GM12878 (cell line): ENCODE measurements at regions not wholly inside any gene's neighbourhood (a gene's known extent, or its start where the extent isn't known, plus 50 kb on each side); places are given as distances from the start of the nearest gene placed in this dataset.
A peak's percentile ranks its signal among the peaks of the same experiment; 100 is the strongest.

Experiments
- ATAC-seq: fragments of 200-7000 bp; cut with Tn5 transposase; 3 replicates; pipeline ENCODE4 v1.9.1; 2020; ENCODE audit warnings: mild to moderate bottlenecking, moderate library complexity
- BruUV-seq: library from RNA; stranded (reverse); fragments of 400-500 nt; replicated peaks from 2 replicates; lab custom pipeline; 2021; lab: Mats Ljungman, UMichigan
- CTCF ChIA-PET: fragments of 300-600 bp; sonication (Branson Sonifier 250); formaldehyde crosslinking; extraction: SDS; loops from one replicate; lab custom pipeline; 2021; ENCODE audit warnings: inconsistent platforms; lab: Yijun Ruan, JAX
- POLR2A ChIA-PET: fragments of 350-600 bp; formaldehyde crosslinking; extraction: SDS; loops from one replicate; lab custom pipeline; 2021; ENCODE audit warnings: inconsistent platforms; lab: Charles Lee
- RAD21 ChIA-PET: fragments of 300-600 bp; sonication (Branson Sonifier 250); formaldehyde crosslinking; loops from one replicate; lab custom pipeline; 2023; ENCODE audit warnings: antibody characterized with exemption; ENCODE audit not compliant: unreplicated experiment; lab: Charles Lee
- SMC1A ChIA-PET: fragments of 300-600 bp; sonication (Branson Sonifier 250); formaldehyde crosslinking; loops from one replicate; lab custom pipeline; 2023; ENCODE audit not compliant: unreplicated experiment, uncharacterized antibody; lab: Charles Lee
- DNase-seq: peaks from one replicate; pipeline ENCODE4 v3.0.0-alpha.2; 2011; ENCODE audit warnings: low read depth, low spot score
- FAIRE-seq: peaks from 3 replicates; lab custom pipeline; 2011; peaks lifted over from hg19 to GRCh38; lab: Jason Lieb, UNC
- H2AFZ ChIP-seq: 2 replicates; pipeline ENCODE4 v1.6.0; 2011; ENCODE audit warnings: low read depth, low read length, control low read depth; ENCODE audit not compliant: control insufficient read depth
- H3K27ac ChIP-seq: 2 replicates; pipeline ENCODE4 v1.5.1; 2011; ENCODE audit warnings: control low read depth; ENCODE audit not compliant: control insufficient read depth, insufficient read depth
- H3K27me3 ChIP-seq, 2 experiments: replicated peaks in 1 of 2; 2 replicates each; pipeline versions ENCODE4 v1.6.0 to v1.6.1; 2011; ENCODE audit warnings: low read length in 1 of 2; ENCODE audit not compliant: control insufficient read depth in 2 of 2, insufficient read depth in 2 of 2
- H3K36me3 ChIP-seq, 2 experiments: 2 replicates each; pipeline ENCODE4 v1.5.1; 2011; ENCODE audit warnings: low read length in 1 of 2; ENCODE audit not compliant: control insufficient read depth in 2 of 2, insufficient read depth in 2 of 2
- H3K4me1 ChIP-seq: 2 replicates; pipeline ENCODE4 v1.6.1; 2011; ENCODE audit warnings: mild to moderate bottlenecking, low read length, moderate library complexity, mixed read lengths; ENCODE audit not compliant: control insufficient read depth, insufficient read depth
- H3K4me2 ChIP-seq: 2 replicates; pipeline ENCODE4 v1.6.0; 2011; ENCODE audit warnings: control low read depth; ENCODE audit not compliant: control insufficient read depth, insufficient read depth
- H3K4me3 ChIP-seq: fragments of 200-600 bp; sonication (generic); 2 replicates; pipeline ENCODE4 v1.5.1; 2016
- H3K79me2 ChIP-seq: 2 replicates; pipeline ENCODE4 v1.6.0; 2011; ENCODE audit warnings: low read length; ENCODE audit not compliant: control insufficient read depth, insufficient read depth
- H3K9ac ChIP-seq: 2 replicates; pipeline ENCODE4 v1.8.0; 2011; ENCODE audit warnings: low read length, control low read depth, mixed read lengths; ENCODE audit not compliant: control insufficient read depth, insufficient read depth
- H3K9me3 ChIP-seq: replicated peaks from 3 replicates; pipeline ENCODE4 v1.5.1; 2011; ENCODE audit warnings: mild to moderate bottlenecking, low read length; ENCODE audit not compliant: control insufficient read depth, insufficient read depth
- H4K20me1 ChIP-seq: 2 replicates; pipeline ENCODE4 v1.6.0; 2011; ENCODE audit not compliant: control insufficient read depth, insufficient read depth
- BRCA1 ChIP-seq: IDR thresholded peaks from 2 replicates; pipeline ENCODE4 v1.6.1; 2011; ENCODE audit warnings: low read depth, low read length, improper control_type of control experiment
- CHD1 ChIP-seq: IDR thresholded peaks from 2 replicates; pipeline ENCODE4 v1.6.1; 2012; ENCODE audit warnings: low read depth, low read length, improper control_type of control experiment
- EGR1 ChIP-seq, 2 experiments: IDR thresholded peaks; 1 replicate in 1 of 2; 2 replicates in 1 of 2; pipeline ENCODE4 v1.6.1; 2011 to 2012; ENCODE audit warnings: low read depth in 2 of 2, low read length in 2 of 2, borderline replicate concordance in 1 of 2, mild to moderate bottlenecking in 1 of 2, moderate library complexity in 1 of 2
- HCFC1 ChIP-seq: fragments of 150-350 bp; IDR thresholded peaks from 2 replicates; pipeline ENCODE4 v1.6.1; 2014; ENCODE audit warnings: low read length
- IKZF1 ChIP-seq: fragments of 450-650 bp; conservative IDR thresholded peaks from 2 replicates; pipeline ENCODE4 v1.6.1; 2017; ENCODE audit warnings: antibody characterized with exemption, mild to moderate bottlenecking
- IKZF2 ChIP-seq, 2 experiments: fragments of 450-650 bp; IDR thresholded peaks; 2 replicates each; pipeline ENCODE4 v1.6.1; 2017; ENCODE audit warnings: mild to moderate bottlenecking in 2 of 2, moderate library complexity in 2 of 2
- JUND ChIP-seq: IDR thresholded peaks from 2 replicates; pipeline ENCODE4 v1.6.1; 2012; ENCODE audit warnings: low read depth, mild to moderate bottlenecking, low read length, improper control_type of control experiment, moderate library complexity
- MEF2A ChIP-seq: IDR thresholded peaks from 2 replicates; pipeline ENCODE4 v1.6.1; 2011; ENCODE audit warnings: low read depth, mild to moderate bottlenecking, low read length, moderate library complexity; ENCODE audit not compliant: insufficient read depth
- NR2C2 ChIP-seq: IDR thresholded peaks from 2 replicates; pipeline ENCODE4 v1.6.1; 2011; ENCODE audit warnings: borderline replicate concordance, low read depth; ENCODE audit not compliant: control insufficient read depth, insufficient read length
- NRF1 ChIP-seq: conservative IDR thresholded peaks from 2 replicates; pipeline ENCODE4 v1.6.1; 2011; ENCODE audit warnings: mild to moderate bottlenecking, low read depth, low read length, improper control_type of control experiment
- TAF1 ChIP-seq: IDR thresholded peaks from 2 replicates; pipeline ENCODE4 v1.6.1; 2011; ENCODE audit warnings: mild to moderate bottlenecking, low read depth, low read length, borderline replicate concordance
- YBX1 ChIP-seq: fragments of 450-650 bp; IDR thresholded peaks from 2 replicates; pipeline ENCODE4 v1.6.1; 2016; ENCODE audit warnings: antibody characterized with exemption
- WGBS: methylation state at CpG from one replicate; pipeline ENCODE4 v1.1.6; 2016; ENCODE audit warnings: low lambda C conversion rate; ENCODE audit not compliant: insufficient replicate concordance, insufficient coverage; ENCODE audit errors: missing lambda C conversion rate; 5-methylcytosine and 5-hydroxymethylcytosine counted together
- in situ Hi-C: fragments of 300-500 bp; cut with MboI; formaldehyde crosslinking; loops from 9 replicates; pipeline ENCODE4 v1.14.3; 2018; ENCODE audit warnings: mixed read lengths
- intact Hi-C: fragments of 100-400 bp; cut with micrococcal nuclease; formaldehyde crosslinking; loops from one replicate; pipeline ENCODE4 v1.14.2; 2022; ENCODE audit not compliant: unreplicated experiment
- TF ChIP-seq, protein P1 (sequence below), 3 experiments: IDR thresholded peaks in 2 of 3; conservative IDR thresholded peaks in 1 of 3; 2 replicates each; pipeline ENCODE4 v1.5.1; 2011; ENCODE audit warnings: low read depth in 3 of 3, low read length in 3 of 3, mild to moderate bottlenecking in 3 of 3, control low read depth in 2 of 3, moderate library complexity in 2 of 3, inconsistent platforms in 1 of 3, mixed read lengths in 1 of 3; ENCODE audit not compliant: control insufficient read depth in 2 of 3, insufficient read depth in 1 of 3; ENCODE audit errors: extremely low read depth in 1 of 3

- Histone ChIP-seq H3K4me3 (no peak overlapping the region), H3K79me2 (no peaks in the 10 kb centered on the region), H3K27me3 (no peaks in the 10 kb centered on the region), H3K9me3 (no peaks in the 10 kb centered on the region; the same call in 2 of the 3 replicates), H3K36me3 (no peaks in the 10 kb centered on the region), H3K4me2 (no peak overlapping the region), H2AFZ (no peak overlapping the region), H4K20me1 (no peaks in the 10 kb centered on the region)
- RAD21 ChIA-PET, result no interaction called here
- 11% methylated on average over 3 of the region's 3 CpGs for WGBS
- FAIRE-seq (no peak), DNase-seq (no peak), ATAC-seq (peak; percentile 49)
- in situ Hi-C loops (no loop called here), intact Hi-C loops (no loop called here)
- POLR2A ChIA-PET, result no interaction called here
- CTCF ChIA-PET, result no interaction called here
- BruUV-seq, result no TSS peak
- TF ChIP-seq IKZF2 (IDR thresholded peaks at IDR 0.05), result no peak
- no peak for TF ChIP-seq YBX1
- TF ChIP-seq JUND, result no peak
- no peak for TF ChIP-seq NR2C2
- TF ChIP-seq EGR1 (IDR thresholded peaks at IDR 0.05; ENCODE audit: borderline replicate concordance in 1 of 2, low read depth in 2 of 2, low read length in 2 of 2), result no peak
- TF ChIP-seq MEF2A, result no peak
- TF ChIP-seq TAF1, result no peak
- TF ChIP-seq, protein P1, sequence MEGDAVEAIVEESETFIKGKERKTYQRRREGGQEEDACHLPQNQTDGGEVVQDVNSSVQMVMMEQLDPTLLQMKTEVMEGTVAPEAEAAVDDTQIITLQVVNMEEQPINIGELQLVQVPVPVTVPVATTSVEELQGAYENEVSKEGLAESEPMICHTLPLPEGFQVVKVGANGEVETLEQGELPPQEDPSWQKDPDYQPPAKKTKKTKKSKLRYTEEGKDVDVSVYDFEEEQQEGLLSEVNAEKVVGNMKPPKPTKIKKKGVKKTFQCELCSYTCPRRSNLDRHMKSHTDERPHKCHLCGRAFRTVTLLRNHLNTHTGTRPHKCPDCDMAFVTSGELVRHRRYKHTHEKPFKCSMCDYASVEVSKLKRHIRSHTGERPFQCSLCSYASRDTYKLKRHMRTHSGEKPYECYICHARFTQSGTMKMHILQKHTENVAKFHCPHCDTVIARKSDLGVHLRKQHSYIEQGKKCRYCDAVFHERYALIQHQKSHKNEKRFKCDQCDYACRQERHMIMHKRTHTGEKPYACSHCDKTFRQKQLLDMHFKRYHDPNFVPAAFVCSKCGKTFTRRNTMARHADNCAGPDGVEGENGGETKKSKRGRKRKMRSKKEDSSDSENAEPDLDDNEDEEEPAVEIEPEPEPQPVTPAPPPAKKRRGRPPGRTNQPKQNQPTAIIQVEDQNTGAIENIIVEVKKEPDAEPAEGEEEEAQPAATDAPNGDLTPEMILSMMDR (IDR thresholded peaks at IDR 0.05 in 2 of 3, conservative IDR thresholded peaks at IDR 0.05 in 1 of 3; ENCODE audit: control insufficient read depth in 2 of 3, extremely low read depth in 1 of 3, insufficient read depth in 1 of 3, low read depth in 3 of 3, low read length in 3 of 3), result no peak
- TF ChIP-seq CHD1, result no peak
- no peak for TF ChIP-seq HCFC1
- no peak for TF ChIP-seq IKZF1
- TF ChIP-seq NRF1, result no peak
- no peak for TF ChIP-seq BRCA1
- TF ChIP-seq, all 136 proteins: peak for 0
- SMC1A ChIA-PET, result interaction anchor here (1.3 kb wide), 1 partner anchor 22 kb away, joined by 5 read pairs; no protein-coding TSS in a partner anchor
- Histone ChIP-seq H3K27ac (no peak overlapping the region), H3K9ac (no peak overlapping the region), H3K4me1 (no peaks in the 10 kb centered on the region)
Observed at GRCh38 chr4:11297627-11298026, 131.1 kb downstream of the HS3ST1 start.
